Right lobe of liver (tissue), 6 donors: ENCODE measurements at regions not wholly inside any gene's neighbourhood (a gene's known extent, or its start where the extent isn't known, plus 50 kb on each side); places are given as distances from the start of the nearest gene placed in this dataset.

Experiments
- ATAC-seq, 4 donors: fragments of 200-7000 bp; cut with Tn5 transposase; one replicate each; pipeline ENCODE4 v1.9.1; 2020; ENCODE audit warnings: mild to moderate bottlenecking in 4 of 4, moderate library complexity in 4 of 4
- DNase-seq, 3 donors: peaks; one replicate each; pipeline ENCODE4 v3.0.0-alpha.2; 2020
- H3K27ac ChIP-seq, 3 donors: fragments of 200-600 bp; one replicate each; pipeline ENCODE4 v1.8.0; 2022
- H3K27me3 ChIP-seq, 2 donors: fragments of 200-600 bp; one replicate each; pipeline ENCODE4 v1.8.0; 2022
- H3K36me3 ChIP-seq, 4 donors: fragments of 200-600 bp; sonication (generic) in 1 of 4; one replicate each; pipeline versions ENCODE4 v1.5.1 to v1.8.0; 2017 to 2022; ENCODE audit warnings: control low read depth in 1 of 4
- H3K4me1 ChIP-seq, 4 donors: fragments of 200-600 bp; sonication (generic) in 1 of 4; one replicate each; pipeline versions ENCODE4 v1.5.1 to v1.8.0; 2017 to 2022; ENCODE audit warnings: control low read depth in 1 of 4
- H3K4me3 ChIP-seq, 3 donors: fragments of 200-600 bp; one replicate each; pipeline ENCODE4 v1.8.0; 2022
- H3K9me3 ChIP-seq, 4 donors: fragments of 200-600 bp; sonication (generic) in 1 of 4; one replicate each; pipeline versions ENCODE4 v1.5.1 to v1.8.0; 2017 to 2022; ENCODE audit warnings: control low read depth in 1 of 4
- POLR2A ChIP-seq: fragments of 450-650 bp; IDR thresholded peaks from one replicate; pipeline ENCODE4 v1.6.1; 2017; ENCODE audit warnings: antibody characterized with exemption, mild to moderate bottlenecking
- WGBS: methylation state at CpG from one replicate; pipeline ENCODE4 v1.1.6; 2018; ENCODE audit warnings: low coverage, low lambda C conversion rate; ENCODE audit not compliant: insufficient coverage; ENCODE audit errors: missing lambda C conversion rate; 5-methylcytosine and 5-hydroxymethylcytosine counted together
- intact Hi-C, 2 donors: fragments of 100-400 bp; cut with DNase I; formaldehyde crosslinking; loops; one replicate each; pipeline versions ENCODE4 v1.11.2 to v1.14.1; 2022
- TF ChIP-seq, protein P1 (sequence below), 4 donors: fragments of 200-600 bp in 3 of 4; fragments of 450-650 bp in 1 of 4; IDR thresholded peaks; one replicate each; pipeline versions ENCODE4 v1.5.1 to v1.8.0; 2016 to 2022; ENCODE audit warnings: antibody characterized with exemption in 4 of 4, mild to moderate bottlenecking in 2 of 4
- donor health status: DM: no; HTN: yes; CAD: no.
- donor health status: DM: no; HTN: no; CAD: no.
- donor health status: DM: no; HTN: no; CAD: no.
- donor health status: DM: no; HTN: yes; CAD: no.
- donor health status: DM: no; HTN: yes; CAD: no.

GRCh38 chr3:127037971-127038446, 55.1 kb downstream of the PLXNA1 start:
- intact Hi-C loops: no loop called here
- Histone ChIP-seq H3K36me3 (no peaks in the 10 kb centered on the region), H3K4me1 (no peaks in the 10 kb centered on the region), H3K27me3 (no peaks in the 10 kb centered on the region), H3K27ac (no peak overlapping the region), H3K4me3 (no peak overlapping the region), H3K9me3 (no peaks in the 10 kb centered on the region)
- TF ChIP-seq, protein P1, sequence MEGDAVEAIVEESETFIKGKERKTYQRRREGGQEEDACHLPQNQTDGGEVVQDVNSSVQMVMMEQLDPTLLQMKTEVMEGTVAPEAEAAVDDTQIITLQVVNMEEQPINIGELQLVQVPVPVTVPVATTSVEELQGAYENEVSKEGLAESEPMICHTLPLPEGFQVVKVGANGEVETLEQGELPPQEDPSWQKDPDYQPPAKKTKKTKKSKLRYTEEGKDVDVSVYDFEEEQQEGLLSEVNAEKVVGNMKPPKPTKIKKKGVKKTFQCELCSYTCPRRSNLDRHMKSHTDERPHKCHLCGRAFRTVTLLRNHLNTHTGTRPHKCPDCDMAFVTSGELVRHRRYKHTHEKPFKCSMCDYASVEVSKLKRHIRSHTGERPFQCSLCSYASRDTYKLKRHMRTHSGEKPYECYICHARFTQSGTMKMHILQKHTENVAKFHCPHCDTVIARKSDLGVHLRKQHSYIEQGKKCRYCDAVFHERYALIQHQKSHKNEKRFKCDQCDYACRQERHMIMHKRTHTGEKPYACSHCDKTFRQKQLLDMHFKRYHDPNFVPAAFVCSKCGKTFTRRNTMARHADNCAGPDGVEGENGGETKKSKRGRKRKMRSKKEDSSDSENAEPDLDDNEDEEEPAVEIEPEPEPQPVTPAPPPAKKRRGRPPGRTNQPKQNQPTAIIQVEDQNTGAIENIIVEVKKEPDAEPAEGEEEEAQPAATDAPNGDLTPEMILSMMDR (IDR thresholded peaks at IDR 0.05): no peak
- TF ChIP-seq POLR2A: no peak
- WGBS: 83% methylated on average over 1 of the region's 10 CpGs
- ATAC-seq: no peak
- DNase-seq: peak in 1 of 3 donors; percentile 40

- H3K36me3 ChIP-seq: no peaks in the 10 kb centered on the region
- intact Hi-C loops: no loop called here
- no peak for TF ChIP-seq POLR2A
- TF ChIP-seq, protein P1 (IDR thresholded peaks at IDR 0.05): no peak
- ATAC-seq (no peak), DNase-seq (peak in 1 of 3 donors; percentile 37)
- no peaks in the 10 kb centered on the region for H3K27me3 ChIP-seq
- WGBS: 74% methylated on average over 5 of the region's 14 CpGs
- no peak overlapping the region for H3K4me3 ChIP-seq
- H3K4me1 ChIP-seq: no peaks in the 10 kb centered on the region
- no peaks in the 10 kb centered on the region for H3K9me3 ChIP-seq
- no peak overlapping the region for H3K27ac ChIP-seq
Observed at GRCh38 chr3:127038466-127038865, 55.6 kb downstream of the PLXNA1 start.

DNA sequence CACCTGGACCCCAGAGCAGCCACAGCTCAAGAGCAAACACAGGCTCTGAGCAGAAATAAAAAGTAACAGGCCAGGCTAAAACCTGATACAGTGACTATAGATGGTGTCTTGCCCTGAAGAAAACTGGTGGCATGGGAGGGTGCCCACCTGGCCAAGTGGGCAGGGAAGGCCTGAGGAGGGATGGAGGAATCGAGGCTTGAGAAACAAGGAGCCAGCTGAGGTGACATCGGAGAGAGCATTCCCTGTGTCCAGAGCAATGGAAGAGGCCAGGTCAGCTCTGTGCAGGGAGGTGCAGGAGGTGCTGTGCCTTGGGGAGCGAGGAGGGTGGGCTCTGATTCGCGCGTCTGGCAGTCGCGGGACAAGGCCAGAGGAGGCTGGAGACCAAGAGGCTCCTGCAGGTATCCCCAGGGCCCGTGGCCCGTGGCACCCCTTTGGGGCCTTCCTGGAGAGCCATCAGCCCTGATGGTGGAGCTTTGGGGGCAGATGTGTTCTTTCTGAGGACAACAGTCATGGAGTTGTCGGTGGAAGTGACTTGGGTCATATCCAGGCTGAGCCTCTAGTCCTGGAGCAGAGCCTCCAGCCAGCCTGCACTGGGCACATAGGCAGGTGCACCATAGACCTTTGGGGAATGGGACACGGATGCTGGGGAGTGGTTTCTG, 56.1 kb downstream of the PLXNA1 start:
- TF ChIP-seq, protein P1 (IDR thresholded peaks at IDR 0.05): no peak
- TF ChIP-seq POLR2A: no peak
- Histone ChIP-seq H3K27ac (no peak overlapping the region), H3K4me1 (no peaks in the 10 kb centered on the region), H3K27me3 (no peaks in the 10 kb centered on the region), H3K36me3 (no peaks in the 10 kb centered on the region), H3K4me3 (no peak overlapping the region), H3K9me3 (no peaks in the 10 kb centered on the region)
- 73% methylated on average over 3 of the region's 12 CpGs for WGBS
- peak in 2 of 3 donors; percentile 37 to 44 for DNase-seq
- ATAC-seq: no peak
- intact Hi-C loops: no loop called here

GRCh38 chr3:127039719-127040118, 56.8 kb downstream of the PLXNA1 start:
- no CpG with 5 or more reads among the region's 9 CpGs for WGBS
- H3K4me1 ChIP-seq: no peaks in the 10 kb centered on the region
- no peaks in the 10 kb centered on the region for H3K9me3 ChIP-seq
- TF ChIP-seq, protein P1 (IDR thresholded peaks at IDR 0.05): no peak
- no peak for TF ChIP-seq POLR2A
- ATAC-seq (no peak), DNase-seq (peak in 1 of 3 donors; percentile 17)
- intact Hi-C loops: no loop called here
- no peak overlapping the region for H3K27ac ChIP-seq
- H3K27me3 ChIP-seq: no peaks in the 10 kb centered on the region
- H3K4me3 ChIP-seq: no peak overlapping the region
- H3K36me3 ChIP-seq: no peaks in the 10 kb centered on the region
